ENCODE measurements at regions not wholly inside any gene's neighbourhood (a gene's known extent, or its start where the extent isn't known, plus 50 kb on each side); places are given as distances from the start of the nearest gene placed in this dataset.

GRCh38 chr18:57278933-57279332, 73.4 kb upstream of the ST8SIA3 start:
- Histone ChIP-seq H3K27me3 (peaks cover 10% of the 10 kb centered on the region), H3K36me3 (replicated peaks; ENCODE audit: insufficient read depth, low read depth) (no peaks in the 10 kb centered on the region), H3K9me2 (replicated peaks; ENCODE audit: insufficient read depth) (no peaks in the 10 kb centered on the region), H3K4me1 (ENCODE audit: insufficient read depth) (no peaks in the 10 kb centered on the region), H3K79me2 (no peaks in the 10 kb centered on the region), H3K27ac (no peak overlapping the region), H2AFZ (no peak overlapping the region), H3K4me3 (no peak overlapping the region), H3K9me3 (ENCODE audit: low read depth) (no peaks in the 10 kb centered on the region), H3K4me2 (no peak overlapping the region), H4K20me1 (ENCODE audit: insufficient read depth, poor library complexity, severe bottlenecking) (no peaks in the 10 kb centered on the region)
- TF ChIP-seq EZH2phosphoT487 (IDR thresholded peaks at IDR 0.05; ENCODE audit: low read depth, severe bottlenecking, unreplicated experiment): no peak
- DNase-seq (ENCODE audit: low spot score): no peak

GRCh38 chr18:57281519-57281918, 70.8 kb upstream of the ST8SIA3 start:
- Histone ChIP-seq H3K27me3 (peaks cover 4% of the 10 kb centered on the region), H3K9me3 (ENCODE audit: low read depth) (no peaks in the 10 kb centered on the region), H3K4me2 (no peak overlapping the region), H3K9me2 (replicated peaks; ENCODE audit: insufficient read depth) (no peaks in the 10 kb centered on the region), H2AFZ (no peak overlapping the region), H3K79me2 (no peaks in the 10 kb centered on the region), H3K36me3 (replicated peaks; ENCODE audit: insufficient read depth, low read depth) (no peaks in the 10 kb centered on the region), H4K20me1 (ENCODE audit: insufficient read depth, poor library complexity, severe bottlenecking) (no peaks in the 10 kb centered on the region), H3K4me3 (no peak overlapping the region), H3K4me1 (ENCODE audit: insufficient read depth) (no peaks in the 10 kb centered on the region), H3K27ac (no peak overlapping the region)
- 92% methylated on average over 5 of the region's 5 CpGs for WGBS (ENCODE audit: low lambda C conversion rate, missing lambda C conversion rate)
- no peak for TF ChIP-seq EZH2phosphoT487 (IDR thresholded peaks at IDR 0.05; ENCODE audit: low read depth, severe bottlenecking, unreplicated experiment)
- no peak for TF ChIP-seq CTCF (IDR thresholded peaks at IDR 0.05; ENCODE audit: poor library complexity)
- no peak for TF ChIP-seq EZH2 (IDR thresholded peaks at IDR 0.05; ENCODE audit: borderline replicate concordance)
- DNase-seq (ENCODE audit: low spot score): no peak

- H3K4me2 ChIP-seq: no peak overlapping the region
- 89% methylated on average over 2 of the region's 2 CpGs for WGBS (ENCODE audit: low lambda C conversion rate, missing lambda C conversion rate)
- TF ChIP-seq EZH2phosphoT487 (IDR thresholded peaks at IDR 0.05; ENCODE audit: low read depth, severe bottlenecking, unreplicated experiment) (no peak), CTCF (IDR thresholded peaks at IDR 0.05; ENCODE audit: poor library complexity) (no peak), EZH2 (IDR thresholded peaks at IDR 0.05; ENCODE audit: borderline replicate concordance) (no peak)
- no peaks in the 10 kb centered on the region for H3K36me3 ChIP-seq (replicated peaks; ENCODE audit: insufficient read depth, low read depth)
- no peaks in the 10 kb centered on the region for H3K4me1 ChIP-seq (ENCODE audit: insufficient read depth)
- peaks cover 4% of the 10 kb centered on the region for H3K27me3 ChIP-seq
- no peak overlapping the region for H3K27ac ChIP-seq
- no peak for DNase-seq (ENCODE audit: low spot score)
- no peaks in the 10 kb centered on the region for H3K9me2 ChIP-seq (replicated peaks; ENCODE audit: insufficient read depth)
- no peaks in the 10 kb centered on the region for H4K20me1 ChIP-seq (ENCODE audit: insufficient read depth, poor library complexity, severe bottlenecking)
- no peak overlapping the region for H2AFZ ChIP-seq
- no peak overlapping the region for H3K4me3 ChIP-seq
- H3K9me3 ChIP-seq (ENCODE audit: low read depth): no peaks in the 10 kb centered on the region
- H3K79me2 ChIP-seq: no peaks in the 10 kb centered on the region
Measured at GRCh38 chr18:57286949-57287348, 65.4 kb upstream of the ST8SIA3 start.

GRCh38 chr18:57287766-57288165, 64.6 kb upstream of the ST8SIA3 start:
- Histone ChIP-seq H2AFZ (no peak overlapping the region), H3K9me2 (replicated peaks; ENCODE audit: insufficient read depth) (no peaks in the 10 kb centered on the region)
- WGBS (ENCODE audit: low lambda C conversion rate, missing lambda C conversion rate): 97% methylated on average over 2 of the region's 2 CpGs

More at GRCh38 chr18:57287766-57288165, 64.6 kb upstream of the ST8SIA3 start:
- Histone ChIP-seq H3K36me3 (replicated peaks; ENCODE audit: insufficient read depth, low read depth) (no peaks in the 10 kb centered on the region), H3K4me1 (ENCODE audit: insufficient read depth) (no peaks in the 10 kb centered on the region), H3K27me3 (no peaks in the 10 kb centered on the region), H3K27ac (no peak overlapping the region), H3K4me2 (no peak overlapping the region), H3K4me3 (no peak overlapping the region), H3K79me2 (no peaks in the 10 kb centered on the region), H3K9me3 (ENCODE audit: low read depth) (no peaks in the 10 kb centered on the region), H4K20me1 (ENCODE audit: insufficient read depth, poor library complexity, severe bottlenecking) (no peaks in the 10 kb centered on the region)
- DNase-seq (ENCODE audit: low spot score): no peak
- TF ChIP-seq EZH2phosphoT487 (IDR thresholded peaks at IDR 0.05; ENCODE audit: low read depth, severe bottlenecking, unreplicated experiment): no peak
- TF ChIP-seq EZH2 (IDR thresholded peaks at IDR 0.05; ENCODE audit: borderline replicate concordance): no peak
- no peak for TF ChIP-seq CTCF (IDR thresholded peaks at IDR 0.05; ENCODE audit: poor library complexity)

All from hepatocyte (in vitro differentiated cells).